ENCODE measurements at regions not wholly inside any gene's neighbourhood (a gene's known extent, or its start where the extent isn't known, plus 50 kb on each side); places are given as distances from the start of the nearest gene placed in this dataset.

- no peak for TF ChIP-seq CTCF (IDR thresholded peaks at IDR 0.05)
- TF ChIP-seq POLR2A (IDR thresholded peaks at IDR 0.05): no peak
Observed at GRCh38 chrX:14380044-14380443, 149.3 kb upstream of the GLRA2 start.
